Nephron (organoid): ENCODE measurements at regions not wholly inside any gene's neighbourhood (a gene's known extent, or its start where the extent isn't known, plus 50 kb on each side); places are given as distances from the start of the nearest gene placed in this dataset.

Experiments used
- H3K27ac Mint-ChIP-seq, 3 experiments: 2 replicates each; pipeline ENCODE4 v1.8.0; 2020; ENCODE audit warnings: mixed read lengths in 3 of 3, mild to moderate bottlenecking in 2 of 3, moderate library complexity in 1 of 3
- H3K27me3 Mint-ChIP-seq: 2 replicates; pipeline ENCODE4 v1.8.0; 2021; ENCODE audit warnings: low read depth, mild to moderate bottlenecking, moderate library complexity, mixed read lengths
- H3K36me3 Mint-ChIP-seq: 2 replicates; pipeline ENCODE4 v1.8.0; 2020; ENCODE audit warnings: low read depth, mixed read lengths
- H3K4me1 Mint-ChIP-seq: 2 replicates; pipeline ENCODE4 v1.8.0; 2020; ENCODE audit warnings: mixed read lengths
- H3K4me3 Mint-ChIP-seq, 3 experiments: 2 replicates each; pipeline ENCODE4 v1.8.0; 2020; ENCODE audit warnings: mild to moderate bottlenecking in 3 of 3, mixed read lengths in 3 of 3, moderate library complexity in 2 of 3
- H3K9me3 Mint-ChIP-seq: 2 replicates; pipeline ENCODE4 v1.8.0; 2020; ENCODE audit warnings: mixed read lengths
- CTCF ChIP-seq, 3 experiments: fragments of 200-600 bp; sonication (generic); IDR thresholded peaks; one replicate each; pipeline ENCODE4 v1.5.0; 2021; ENCODE audit warnings: antibody characterized with exemption in 3 of 3; ENCODE audit not compliant: unreplicated experiment in 3 of 3

- Mint-ChIP-seq H3K27me3 (no peaks in the 10 kb centered on the region), H3K36me3 (no peaks in the 10 kb centered on the region), H3K4me3 (no peak overlapping the region), H3K9me3 (no peaks in the 10 kb centered on the region), H3K4me1 (peaks cover 5% of the 10 kb centered on the region), H3K27ac (no peak overlapping the region)
- no peak for TF ChIP-seq CTCF (IDR thresholded peaks at IDR 0.05; ENCODE audit: unreplicated experiment in 3 of 3)
These were observed 502.7 kb downstream of the ETNK1 start for GRCh38 chr12:23127701-23128100.

- Mint-ChIP-seq H3K36me3 (no peaks in the 10 kb centered on the region), H3K4me1 (peaks cover 5% of the 10 kb centered on the region), H3K27ac (no peak overlapping the region), H3K27me3 (no peaks in the 10 kb centered on the region), H3K9me3 (no peaks in the 10 kb centered on the region), H3K4me3 (no peak overlapping the region)
- TF ChIP-seq CTCF (IDR thresholded peaks at IDR 0.05; ENCODE audit: unreplicated experiment in 3 of 3), result no peak
These were observed 503.5 kb downstream of the ETNK1 start for GRCh38 chr12:23128462-23128861.

GRCh38 chr12:23132357-23132756 lies 507.4 kb downstream of the ETNK1 start:
- Mint-ChIP-seq H3K36me3 (no peaks in the 10 kb centered on the region), H3K4me3 (no peak overlapping the region), H3K27me3 (no peaks in the 10 kb centered on the region), H3K9me3 (no peaks in the 10 kb centered on the region), H3K27ac (no peak overlapping the region), H3K4me1 (peaks cover 5% of the 10 kb centered on the region)
- TF ChIP-seq CTCF (IDR thresholded peaks at IDR 0.05; ENCODE audit: unreplicated experiment in 3 of 3), result no peak

GRCh38 chr12:23133471-23133870 lies 508.5 kb downstream of the ETNK1 start:
- no peaks in the 10 kb centered on the region for H3K36me3 Mint-ChIP-seq
- no peak overlapping the region for H3K4me3 Mint-ChIP-seq
- no peak overlapping the region for H3K27ac Mint-ChIP-seq
- H3K9me3 Mint-ChIP-seq, result no peaks in the 10 kb centered on the region
- H3K27me3 Mint-ChIP-seq, result no peaks in the 10 kb centered on the region
- TF ChIP-seq CTCF (IDR thresholded peaks at IDR 0.05; ENCODE audit: unreplicated experiment in 3 of 3), result no peak
- H3K4me1 Mint-ChIP-seq, result peaks cover 3% of the 10 kb centered on the region

- H3K4me3 Mint-ChIP-seq, result no peak overlapping the region
- no peak for TF ChIP-seq CTCF (IDR thresholded peaks at IDR 0.05; ENCODE audit: unreplicated experiment in 3 of 3)
- H3K27ac Mint-ChIP-seq, result no peak overlapping the region
- H3K27me3 Mint-ChIP-seq, result no peaks in the 10 kb centered on the region
- H3K4me1 Mint-ChIP-seq, result no peaks in the 10 kb centered on the region
- H3K9me3 Mint-ChIP-seq, result peaks cover 5% of the 10 kb centered on the region
- no peaks in the 10 kb centered on the region for H3K36me3 Mint-ChIP-seq
These were observed 514.1 kb downstream of the ETNK1 start for GRCh38 chr12:23139026-23139425.

- H3K9me3 Mint-ChIP-seq, result peaks cover 19% of the 10 kb centered on the region
- no peak overlapping the region for H3K27ac Mint-ChIP-seq
- no peak for TF ChIP-seq CTCF (IDR thresholded peaks at IDR 0.05; ENCODE audit: unreplicated experiment in 3 of 3)
- H3K4me3 Mint-ChIP-seq, result no peak overlapping the region
- no peaks in the 10 kb centered on the region for H3K27me3 Mint-ChIP-seq
- peaks cover 3% of the 10 kb centered on the region for H3K36me3 Mint-ChIP-seq
- H3K4me1 Mint-ChIP-seq, result no peaks in the 10 kb centered on the region
These were observed 515.7 kb downstream of the ETNK1 start for GRCh38 chr12:23140710-23141109.
